ENCODE measurements at regions not wholly inside any gene's neighbourhood (a gene's known extent, or its start where the extent isn't known, plus 50 kb on each side); places are given as distances from the start of the nearest gene placed in this dataset.

- Histone ChIP-seq H4K20me1 (ENCODE audit: insufficient read depth) (no peaks in the 10 kb centered on the region), H3K9me2 (ENCODE audit: insufficient read depth) (no peaks in the 10 kb centered on the region), H3K36me3 (ENCODE audit: low read depth) (no peaks in the 10 kb centered on the region), H3K27ac (no peak overlapping the region), H3K27me3 (ENCODE audit: insufficient read depth, low read depth) (no peaks in the 10 kb centered on the region), H3K79me2 (ENCODE audit: low read depth) (no peaks in the 10 kb centered on the region), H3F3A (ENCODE audit: insufficient read depth, low read depth) (no peaks in the 10 kb centered on the region), H3K4me3 (no peak overlapping the region), H3K9me3 (ENCODE audit: insufficient read depth, low read depth) (0 out of 2 replicates have a peak, but pooled peaks cover 5% of the 10 kb centered on the region), H3K4me2 (no peak overlapping the region), H2AFZ (no peak overlapping the region), H3K4me1 (replicated peaks; ENCODE audit: insufficient read depth) (no peaks in the 10 kb centered on the region)
- intact Hi-C loops (cut with micrococcal nuclease; ENCODE audit: unreplicated experiment) = no loop called here
- no TSS peak for BruUV-seq (replicated peaks)
- no peak for TF ChIP-seq CTCF (conservative IDR thresholded peaks at IDR 0.05)
- TF ChIP-seq EZH2 (IDR thresholded peaks at IDR 0.05; ENCODE audit: low read depth) = no peak
- DNase-seq = no peak
- ChIA-PET CTCF (no interaction called here), POLR2A (ENCODE audit: unreplicated experiment) (no interaction called here)
Measured at GRCh38 chr16:52852978-52853377, 199.7 kb downstream of the CHD9NB start.

GRCh38 chr16:52851211-52851740 lies 201.4 kb downstream of the CHD9NB start:
- POLR2A ChIA-PET (ENCODE audit: unreplicated experiment) = no interaction called here
- no peak overlapping the region for H3K4me2 ChIP-seq
- H3K27me3 ChIP-seq (ENCODE audit: insufficient read depth, low read depth) = no peaks in the 10 kb centered on the region
- H3K4me3 ChIP-seq = no peak overlapping the region
- DNase-seq = no peak
- H3K79me2 ChIP-seq (ENCODE audit: low read depth) = no peaks in the 10 kb centered on the region
- 0 out of 2 replicates have a peak, but pooled peaks cover 5% of the 10 kb centered on the region for H3K9me3 ChIP-seq (ENCODE audit: insufficient read depth, low read depth)
- no peak for TF ChIP-seq CTCF (conservative IDR thresholded peaks at IDR 0.05)
- intact Hi-C loops (cut with micrococcal nuclease; ENCODE audit: unreplicated experiment) = no loop called here
- no peaks in the 10 kb centered on the region for H3K36me3 ChIP-seq (ENCODE audit: low read depth)
- CTCF ChIA-PET = no interaction called here
- no TSS peak for BruUV-seq (replicated peaks)
- H2AFZ ChIP-seq = no peak overlapping the region
- no peaks in the 10 kb centered on the region for H3F3A ChIP-seq (ENCODE audit: insufficient read depth, low read depth)
- H3K4me1 ChIP-seq (replicated peaks; ENCODE audit: insufficient read depth) = no peaks in the 10 kb centered on the region
- H4K20me1 ChIP-seq (ENCODE audit: insufficient read depth) = no peaks in the 10 kb centered on the region
- no peak overlapping the region for H3K27ac ChIP-seq
- H3K9me2 ChIP-seq (ENCODE audit: insufficient read depth) = no peaks in the 10 kb centered on the region

GRCh38 chr16:52843381-52843780 lies 209.3 kb downstream of the CHD9NB start:
- no peak overlapping the region for H2AFZ ChIP-seq
- ChIA-PET POLR2A (ENCODE audit: unreplicated experiment) (no interaction called here), CTCF (no interaction called here)
- no peaks in the 10 kb centered on the region for H3K36me3 ChIP-seq (ENCODE audit: low read depth)
- no peaks in the 10 kb centered on the region for H3K79me2 ChIP-seq (ENCODE audit: low read depth)
- no peaks in the 10 kb centered on the region for H4K20me1 ChIP-seq (ENCODE audit: insufficient read depth)
- TF ChIP-seq CTCF (conservative IDR thresholded peaks at IDR 0.05) (no peak), EZH2 (IDR thresholded peaks at IDR 0.05; ENCODE audit: low read depth) (no peak)
- no TSS peak for BruUV-seq (replicated peaks)
- intact Hi-C loops (cut with micrococcal nuclease; ENCODE audit: unreplicated experiment) = no loop called here
- H3K4me1 ChIP-seq (replicated peaks; ENCODE audit: insufficient read depth) = no peaks in the 10 kb centered on the region
- H3K4me2 ChIP-seq = no peak overlapping the region
- no peak overlapping the region for H3K4me3 ChIP-seq
- DNase-seq = no peak
- no peak overlapping the region for H3K27ac ChIP-seq
- H3K9me3 ChIP-seq (ENCODE audit: insufficient read depth, low read depth) = no peaks in the 10 kb centered on the region
- H3K27me3 ChIP-seq (ENCODE audit: insufficient read depth, low read depth) = no peaks in the 10 kb centered on the region
- H3F3A ChIP-seq (ENCODE audit: insufficient read depth, low read depth) = no peaks in the 10 kb centered on the region
- no peaks in the 10 kb centered on the region for H3K9me2 ChIP-seq (ENCODE audit: insufficient read depth)

Measured in PC-9 (cell line).